Stimulated activated CD8-positive, alpha-beta memory T cell treated with anti-CD3 and anti-CD28 coated beads, Interleukin-4, amount 100 ng/mL, for 24 hours (primary cell): ENCODE measurements at regions not wholly inside any gene's neighbourhood (a gene's known extent, or its start where the extent isn't known, plus 50 kb on each side); places are given as distances from the start of the nearest gene placed in this dataset.
"Not testable (repeated sequence)": the region's sequence is repeated elsewhere in the genome, so short reads cannot be mapped to it uniquely, and the experiment has no call there.

ENCODE experiments used
- DNase-seq: peaks from one replicate; pipeline ENCODE4 v3.0.0-alpha.2; 2020; ENCODE audit warnings: low read depth

- DNase-seq: no peak
Observed at GRCh38 chr9:17846948-17847655, 268.2 kb downstream of the SH3GL2 start.

GRCh38 chr9:17847908-17848307 lies 269.0 kb downstream of the SH3GL2 start:
- no peak for DNase-seq

- DNase-seq: no peak
Observed at GRCh38 chr9:17852108-17852507, 273.2 kb downstream of the SH3GL2 start.

GRCh38 chr9:17854487-17854886 lies 275.6 kb downstream of the SH3GL2 start:
- DNase-seq: no peak

- DNase-seq: no peak
Observed at GRCh38 chr9:17856995-17857394, 278.1 kb downstream of the SH3GL2 start.

GRCh38 chr9:17859228-17859627 lies 280.4 kb downstream of the SH3GL2 start:
- no peak for DNase-seq

- DNase-seq: no peak
Observed at GRCh38 chr9:17859987-17860386, 281.1 kb downstream of the SH3GL2 start.

- DNase-seq: no peak
Observed at GRCh38 chr9:17862101-17862500, 283.2 kb downstream of the SH3GL2 start.

GRCh38 chr9:17862629-17863028 lies 283.8 kb downstream of the SH3GL2 start:
- DNase-seq: no peak

GRCh38 chr9:17863213-17863883 lies 284.5 kb downstream of the SH3GL2 start:
- DNase-seq: no peak

- DNase-seq: no peak
Observed at GRCh38 chr9:17863924-17864323, 285.1 kb downstream of the SH3GL2 start.

- DNase-seq: no peak
Observed at GRCh38 chr9:17864951-17865350, 286.1 kb downstream of the SH3GL2 start.

GRCh38 chr9:17865881-17866280 lies 287.0 kb downstream of the SH3GL2 start:
- DNase-seq: no peak

- no peak for DNase-seq
Observed at GRCh38 chr9:17870722-17871121, 291.9 kb downstream of the SH3GL2 start.

- no peak for DNase-seq
Observed at GRCh38 chr9:17871213-17871890, 292.5 kb downstream of the SH3GL2 start.

GRCh38 chr9:17875886-17876285 lies 297.0 kb downstream of the SH3GL2 start:
- DNase-seq: no peak

- DNase-seq: no peak
Observed at GRCh38 chr9:17876687-17877086, 297.8 kb downstream of the SH3GL2 start.

- DNase-seq: no peak
Observed at GRCh38 chr9:17878810-17879370, 300.0 kb downstream of the SH3GL2 start.

- DNase-seq: no peak
Observed at GRCh38 chr9:17881371-17881770, 302.5 kb downstream of the SH3GL2 start.

- DNase-seq: no peak
Observed at GRCh38 chr9:17882688-17883594, 304.1 kb downstream of the SH3GL2 start.

- DNase-seq: no peak
Observed at GRCh38 chr9:17888066-17888465, 309.2 kb downstream of the SH3GL2 start.

GRCh38 chr9:17888964-17889363 lies 310.1 kb downstream of the SH3GL2 start:
- DNase-seq: not testable (repeated sequence)
